ENCODE measurements at regions not wholly inside any gene's neighbourhood (a gene's known extent, or its start where the extent isn't known, plus 50 kb on each side); places are given as distances from the start of the nearest gene placed in this dataset.
A peak's percentile ranks its signal among the peaks of the same experiment; 100 is the strongest.

- TF ChIP-seq POLR2A (IDR thresholded peaks at IDR 0.05): no peak
- no peak for TF ChIP-seq CTCF (IDR thresholded peaks at IDR 0.05)
- no peak for TF ChIP-seq POLR2AphosphoS5 (IDR thresholded peaks at IDR 0.05; ENCODE audit: insufficient read depth in 1 of 2, low read depth in 1 of 2)
- Histone ChIP-seq H3K9me3 (no peaks in the 10 kb centered on the region), H3K4me3 (no peak overlapping the region), H3K36me3 (no peaks in the 10 kb centered on the region), H3K27ac (no peak overlapping the region), H3K4me1 (no peaks in the 10 kb centered on the region), H3K27me3 (no peaks in the 10 kb centered on the region)
- DNase-seq (ENCODE audit: extremely low spot score in 2 of 2): no peak
- intact Hi-C loops (cut with DNase I): no loop called here
These were observed 90.5 kb downstream of the PJA1 start for GRCh38 chrX:69074726-69075125.

- H3K4me3 ChIP-seq: no peak overlapping the region
- H3K9me3 ChIP-seq: no peaks in the 10 kb centered on the region
- TF ChIP-seq POLR2AphosphoS5 (IDR thresholded peaks at IDR 0.05; ENCODE audit: insufficient read depth in 1 of 2, low read depth in 1 of 2): no peak
- TF ChIP-seq CTCF (IDR thresholded peaks at IDR 0.05): no peak
- H3K36me3 ChIP-seq: no peaks in the 10 kb centered on the region
- H3K4me1 ChIP-seq: no peaks in the 10 kb centered on the region
- no peak overlapping the region for H3K27ac ChIP-seq
- H3K27me3 ChIP-seq: no peaks in the 10 kb centered on the region
- intact Hi-C loops (cut with DNase I): no loop called here
- DNase-seq (ENCODE audit: extremely low spot score in 2 of 2): no peak
These were observed 91.5 kb downstream of the PJA1 start for GRCh38 chrX:69073721-69074120.

GRCh38 chrX:69073241-69073640, 92.0 kb downstream of the PJA1 start:
- DNase-seq (ENCODE audit: extremely low spot score in 2 of 2): no peak
- intact Hi-C loops (cut with DNase I): no loop called here
- Histone ChIP-seq H3K4me3 (no peak overlapping the region), H3K36me3 (no peaks in the 10 kb centered on the region), H3K27ac (no peak overlapping the region), H3K27me3 (no peaks in the 10 kb centered on the region), H3K4me1 (no peaks in the 10 kb centered on the region), H3K9me3 (no peaks in the 10 kb centered on the region)
- TF ChIP-seq POLR2A (IDR thresholded peaks at IDR 0.05) (no peak), CTCF (IDR thresholded peaks at IDR 0.05) (no peak), POLR2AphosphoS5 (IDR thresholded peaks at IDR 0.05; ENCODE audit: insufficient read depth in 1 of 2, low read depth in 1 of 2) (no peak)

- no peak for TF ChIP-seq CTCF (IDR thresholded peaks at IDR 0.05)
- TF ChIP-seq POLR2AphosphoS5 (IDR thresholded peaks at IDR 0.05; ENCODE audit: insufficient read depth in 1 of 2, low read depth in 1 of 2): no peak
- no peak for TF ChIP-seq POLR2A (IDR thresholded peaks at IDR 0.05)
- no peaks in the 10 kb centered on the region for H3K27me3 ChIP-seq
These were observed 92.7 kb downstream of the PJA1 start for GRCh38 chrX:69072486-69073006.

GRCh38 chrX:69070949-69071650, 94.2 kb downstream of the PJA1 start:
- TF ChIP-seq POLR2AphosphoS5 (IDR thresholded peaks at IDR 0.05; ENCODE audit: insufficient read depth in 1 of 2, low read depth in 1 of 2) (no peak), CTCF (IDR thresholded peaks at IDR 0.05) (no peak), POLR2A (IDR thresholded peaks at IDR 0.05) (no peak)
- Histone ChIP-seq H3K4me3 (no peak overlapping the region), H3K4me1 (no peaks in the 10 kb centered on the region), H3K36me3 (no peaks in the 10 kb centered on the region), H3K9me3 (no peaks in the 10 kb centered on the region), H3K27me3 (no peaks in the 10 kb centered on the region), H3K27ac (peak overlapping the region; percentile 44)
- intact Hi-C loops (cut with DNase I): no loop called here
- no peak for DNase-seq (ENCODE audit: extremely low spot score in 2 of 2)

More at GRCh38 chrX:69072486-69073006, 92.7 kb downstream of the PJA1 start:
- no peaks in the 10 kb centered on the region for H3K9me3 ChIP-seq
- no peak for DNase-seq (ENCODE audit: extremely low spot score in 2 of 2)
- H3K4me3 ChIP-seq: no peak overlapping the region
- H3K4me1 ChIP-seq: no peaks in the 10 kb centered on the region
- H3K36me3 ChIP-seq: no peaks in the 10 kb centered on the region
- H3K27ac ChIP-seq: no peak overlapping the region
- intact Hi-C loops (cut with DNase I): no loop called here
